Mesodermal cell (in vitro differentiated cells): ENCODE measurements at regions not wholly inside any gene's neighbourhood (a gene's known extent, or its start where the extent isn't known, plus 50 kb on each side); places are given as distances from the start of the nearest gene placed in this dataset.
"Not testable (repeated sequence)": the region's sequence is repeated elsewhere in the genome, so short reads cannot be mapped to it uniquely, and the experiment has no call there.

Experiments
- H3K27ac ChIP-seq: 2 replicates; pipeline ENCODE4 v1.7.0; 2013; ENCODE audit warnings: mild to moderate bottlenecking, low read depth, low read length, moderate library complexity; ENCODE audit not compliant: severe bottlenecking
- H3K36me3 ChIP-seq: 2 replicates; pipeline ENCODE4 v1.7.1; 2013; ENCODE audit warnings: mild to moderate bottlenecking, low read length, moderate library complexity; ENCODE audit not compliant: control insufficient read depth, insufficient read depth
- H3K4me1 ChIP-seq: one replicate; pipeline ENCODE4 v1.7.1; 2013; ENCODE audit warnings: mild to moderate bottlenecking, low read length; ENCODE audit not compliant: insufficient read depth, control insufficient read depth, poor library complexity, severe bottlenecking
- H3K4me3 ChIP-seq: 2 replicates; pipeline ENCODE4 v1.7.0; 2013; ENCODE audit warnings: low read length, control low read depth, mild to moderate bottlenecking; ENCODE audit not compliant: insufficient read depth, poor library complexity, severe bottlenecking; ENCODE audit errors: extremely low read depth
- H3K9me3 ChIP-seq: 2 replicates; pipeline ENCODE4 v1.7.1; 2013; ENCODE audit warnings: mild to moderate bottlenecking, low read length, moderate library complexity; ENCODE audit not compliant: control insufficient read depth
- WGBS, 2 experiments: methylation state at CpG; one replicate each; pipeline ENCODE4 v1.1.5; 2013; ENCODE audit warnings: missing lambda C conversion rate in 2 of 2; ENCODE audit not compliant: insufficient coverage in 2 of 2; 5-methylcytosine and 5-hydroxymethylcytosine counted together

DNA sequence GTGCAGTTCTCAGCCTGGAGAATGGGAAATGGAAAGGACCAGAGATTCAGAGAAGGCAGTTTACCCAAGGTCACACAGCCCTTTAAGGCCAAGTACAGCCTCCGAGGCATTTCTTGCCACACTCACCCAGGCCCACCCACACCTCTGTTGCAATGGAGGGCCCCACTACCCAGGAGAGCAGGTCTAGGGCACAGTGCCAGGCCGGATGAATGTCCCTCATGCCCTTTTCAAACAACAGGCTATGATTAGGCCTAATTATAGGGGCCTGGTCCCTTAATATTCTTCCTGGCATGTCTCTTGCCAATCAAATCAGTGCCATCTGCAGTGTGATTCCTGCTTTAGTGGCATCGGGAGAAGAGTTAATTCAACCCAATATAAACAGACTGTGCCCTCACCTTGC lies 195.3 kb downstream of the KLRB1 start:
- H3K4me1 ChIP-seq, H3K9me3 ChIP-seq, H3K36me3 ChIP-seq, H3K27ac ChIP-seq, H3K4me3 ChIP-seq: not testable (repeated sequence)
- WGBS, 2 experiments, result 92 to 100% methylated on average over 1 to 3 of the region's 3 CpGs

DNA sequence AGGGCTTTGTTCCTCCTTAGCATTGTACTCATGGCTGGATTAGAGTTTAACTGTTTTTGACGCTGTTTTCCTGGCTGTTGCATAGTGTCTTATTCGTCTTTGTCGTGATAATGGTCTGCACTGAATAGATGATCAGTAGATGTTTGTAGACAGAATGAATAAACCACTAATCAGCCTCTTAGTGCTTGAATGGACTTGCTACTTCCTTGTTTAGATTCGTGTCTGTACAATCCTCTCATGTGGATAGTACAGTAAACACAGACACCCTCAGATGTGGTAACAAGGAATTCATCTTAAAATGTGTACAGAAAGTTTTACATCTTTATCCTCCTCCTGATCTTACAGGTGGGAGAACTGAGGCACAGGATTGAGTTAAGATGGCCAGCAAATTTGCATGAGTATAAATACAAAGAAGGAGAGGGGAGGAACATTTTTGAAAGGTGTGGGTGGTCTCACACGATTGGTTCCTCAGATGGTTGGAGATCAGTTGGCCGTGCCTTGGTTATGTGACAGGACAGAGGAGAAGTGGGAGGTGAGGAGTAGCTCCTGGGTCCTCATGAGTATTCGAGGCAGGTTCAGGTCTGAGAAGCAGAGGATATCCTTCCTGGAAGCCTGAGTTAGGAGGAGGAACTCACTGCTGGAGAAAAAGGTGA lies 196.0 kb downstream of the KLRB1 start:
- not testable (repeated sequence) for H3K36me3 ChIP-seq, H3K9me3 ChIP-seq, H3K4me3 ChIP-seq, H3K27ac ChIP-seq, H3K4me1 ChIP-seq
- WGBS, 2 experiments, result 87 to 93% methylated on average over 3 to 7 of the region's 7 CpGs

GRCh38 chr12:9407425-9407748 lies 199.2 kb upstream of the PZP start:
- H3K36me3 ChIP-seq, H3K9me3 ChIP-seq, H3K4me1 ChIP-seq, H3K4me3 ChIP-seq: not testable (repeated sequence)
- H3K27ac ChIP-seq, result peak overlapping the region; percentile 23
- WGBS, 2 experiments, result 29 to 32% methylated on average over 4 of the region's 4 CpGs

- H3K4me3 ChIP-seq, result peak overlapping the region; percentile 23
- H3K27ac ChIP-seq, result peak overlapping the region; percentile 23
- no peaks in the 10 kb centered on the region for H3K4me1 ChIP-seq
- no peaks in the 10 kb centered on the region for H3K36me3 ChIP-seq
- 33 to 48% methylated on average over 8 to 15 of the region's 46 CpGs for WGBS, 2 experiments
- no peaks in the 10 kb centered on the region for H3K9me3 ChIP-seq
Observed at GRCh38 chr12:9406564-9407424, 198.6 kb upstream of the PZP start.

DNA sequence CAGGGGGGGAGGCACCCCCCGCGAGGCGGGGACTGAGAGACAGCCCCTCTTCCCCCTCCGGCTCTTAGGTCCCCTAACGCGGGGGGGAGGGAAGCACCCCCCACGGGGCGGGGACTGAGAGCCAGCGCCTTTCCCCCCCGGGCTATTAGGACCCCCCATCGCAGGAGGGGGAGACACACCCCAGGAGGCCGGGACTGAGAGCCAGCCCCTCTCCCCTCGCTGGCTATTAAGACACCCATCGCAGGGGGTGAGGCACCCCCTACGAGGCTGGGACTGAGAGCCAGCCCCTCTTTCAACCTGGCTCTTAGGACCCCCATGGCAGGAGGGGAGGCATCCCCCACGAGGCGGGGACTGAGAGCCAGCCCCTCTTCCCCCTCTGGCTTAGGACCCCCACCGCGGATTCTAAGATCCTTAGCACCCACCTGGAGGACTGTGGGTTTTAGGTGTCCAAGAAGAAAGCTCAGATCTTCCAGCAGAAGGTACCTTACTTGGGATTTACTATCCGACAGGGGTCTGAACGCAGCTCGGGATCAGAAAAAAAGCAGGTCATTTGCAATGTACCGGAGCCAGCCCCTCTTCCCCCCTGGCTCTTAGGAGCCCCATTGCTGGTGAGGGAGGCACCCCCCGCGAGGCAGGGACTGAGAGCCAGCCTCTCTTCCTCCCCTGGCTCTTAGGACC lies 197.8 kb upstream of the PZP start:
- Histone ChIP-seq H3K4me3 (peak overlapping the region; percentile 23), H3K9me3 (no peaks in the 10 kb centered on the region), H3K4me1 (no peaks in the 10 kb centered on the region), H3K36me3 (no peaks in the 10 kb centered on the region), H3K27ac (no peak overlapping the region)
- 41 to 48% methylated on average over 4 of the region's 25 CpGs for WGBS, 2 experiments

DNA sequence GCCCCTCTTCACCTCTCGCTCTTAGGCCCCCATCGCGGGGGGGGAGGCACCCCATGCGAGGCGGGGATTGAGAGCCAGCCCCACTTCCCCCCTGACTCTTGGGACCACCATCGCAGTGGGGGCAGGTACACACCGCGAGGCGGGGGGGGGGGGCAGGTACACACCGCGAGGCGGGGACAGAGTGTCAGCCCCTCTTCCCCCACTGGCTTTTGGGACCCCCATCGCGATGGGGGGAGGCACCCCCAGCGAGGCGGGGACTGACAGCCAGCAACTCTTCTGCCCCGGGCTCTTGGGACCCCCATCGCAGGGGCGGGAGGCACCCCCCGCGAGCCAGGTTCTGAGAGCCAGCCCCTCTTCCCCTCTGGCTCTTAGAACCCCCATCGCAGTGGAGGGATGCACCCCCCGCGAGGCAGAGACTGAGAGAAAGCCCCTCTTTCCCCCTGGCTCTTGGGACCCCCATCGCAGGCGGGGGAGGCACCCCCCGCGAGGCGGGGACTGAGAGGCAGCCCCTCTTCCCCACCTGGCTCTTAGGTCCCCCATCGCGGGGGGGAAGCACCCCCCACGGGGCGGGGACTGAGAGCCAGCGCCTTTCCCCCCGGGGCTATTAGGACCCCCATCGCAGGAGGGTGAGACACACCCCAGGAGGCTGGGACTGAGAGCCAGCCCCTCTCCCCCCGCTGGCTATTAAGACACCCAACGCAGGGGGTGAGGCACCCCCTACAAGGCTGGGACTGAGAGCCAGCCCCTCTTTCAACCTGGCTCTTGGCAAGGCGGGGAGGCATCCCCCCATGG lies 196.5 kb upstream of the PZP start:
- H3K36me3 ChIP-seq, result no peaks in the 10 kb centered on the region
- no peak overlapping the region for H3K27ac ChIP-seq
- H3K4me1 ChIP-seq, result no peaks in the 10 kb centered on the region
- no peaks in the 10 kb centered on the region for H3K9me3 ChIP-seq
- 43 to 57% methylated on average over 1 to 3 of the region's 39 CpGs for WGBS, 2 experiments
- no peak overlapping the region for H3K4me3 ChIP-seq

DNA sequence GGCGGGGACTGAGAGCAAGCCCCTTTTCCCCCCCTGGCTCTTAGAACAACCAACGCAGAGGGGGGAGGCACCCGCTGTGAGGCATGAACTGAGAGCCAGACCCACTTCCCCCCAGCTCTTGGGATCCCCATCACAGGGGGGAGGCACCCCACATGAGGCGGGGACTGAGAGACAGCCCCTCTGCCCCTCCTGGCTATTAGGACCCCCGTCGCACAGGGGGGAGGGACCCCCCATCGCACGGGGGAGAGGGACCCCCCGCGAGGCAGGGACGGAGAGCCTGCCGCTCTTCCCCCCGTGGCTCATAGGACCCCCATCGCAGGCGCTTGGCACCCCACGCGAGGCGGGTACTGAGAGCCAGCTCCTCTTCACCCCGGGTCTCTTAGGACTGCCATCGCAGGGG lies 195.8 kb upstream of the PZP start:
- Histone ChIP-seq H3K27ac (no peak overlapping the region), H3K4me1 (no peaks in the 10 kb centered on the region), H3K4me3 (no peak overlapping the region), H3K36me3 (no peaks in the 10 kb centered on the region), H3K9me3 (no peaks in the 10 kb centered on the region)
- WGBS, 2 experiments, result 80 to 100% methylated on average over 1 to 6 of the region's 20 CpGs

GRCh38 chr12:9402432-9403040 lies 194.3 kb upstream of the PZP start:
- H3K27ac ChIP-seq, H3K4me1 ChIP-seq, H3K36me3 ChIP-seq, H3K4me3 ChIP-seq, H3K9me3 ChIP-seq: not testable (repeated sequence)
- WGBS, 2 experiments, result 96 to 100% methylated on average over 4 of the region's 29 CpGs

GRCh38 chr12:9396367-9396766 lies 188.2 kb upstream of the PZP start:
- H3K9me3 ChIP-seq, H3K4me1 ChIP-seq, H3K36me3 ChIP-seq, H3K4me3 ChIP-seq, H3K27ac ChIP-seq: not testable (repeated sequence)
- WGBS, 2 experiments, result 93 to 96% methylated on average over 3 to 7 of the region's 14 CpGs

DNA sequence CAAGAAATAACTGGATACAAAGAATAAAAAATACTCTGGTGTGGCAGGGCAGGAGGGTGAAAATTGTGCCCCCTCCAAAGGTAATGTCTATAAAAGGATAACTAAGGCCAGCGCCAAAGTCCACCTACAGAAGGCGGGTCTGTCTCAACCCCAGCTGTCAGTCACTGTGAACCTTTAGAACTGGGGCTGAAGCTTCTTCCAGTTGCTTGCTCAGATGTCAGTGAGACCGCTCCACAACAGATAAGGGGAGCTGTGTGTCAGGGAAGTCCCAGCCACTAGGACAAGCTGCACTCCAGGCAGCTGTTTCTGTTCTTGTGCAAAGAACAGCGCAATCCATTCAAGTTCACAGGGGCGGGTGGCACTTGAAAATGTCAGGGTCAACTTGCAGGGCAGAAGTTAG lies 187.0 kb upstream of the PZP start:
- H3K4me1 ChIP-seq, H3K4me3 ChIP-seq, H3K9me3 ChIP-seq, H3K27ac ChIP-seq, H3K36me3 ChIP-seq: not testable (repeated sequence)
- no CpG with 5 or more reads among the region's 5 CpGs for WGBS, 2 experiments
